Trophoblast cell (in vitro differentiated cells and primary cell): ENCODE measurements at regions not wholly inside any gene's neighbourhood (a gene's known extent, or its start where the extent isn't known, plus 50 kb on each side); places are given as distances from the start of the nearest gene placed in this dataset.

Experiments used
- DNase-seq, 2 donors: peaks; one replicate each; pipeline ENCODE4 v3.0.0-alpha.2; 2016
- H2AFZ ChIP-seq: 2 replicates; pipeline ENCODE4 v1.6.1; 2013; ENCODE audit warnings: low read length, moderate library complexity, mild to moderate bottlenecking; ENCODE audit not compliant: insufficient read depth, poor library complexity
- H2AK5ac ChIP-seq: 2 replicates; pipeline ENCODE4 v1.6.1; 2013; ENCODE audit warnings: mild to moderate bottlenecking, low read length
- H2BK120ac ChIP-seq: 2 replicates; pipeline ENCODE4 v1.6.1; 2013; ENCODE audit warnings: low read length, mild to moderate bottlenecking, moderate library complexity; ENCODE audit not compliant: insufficient read depth, poor library complexity
- H2BK12ac ChIP-seq: 2 replicates; pipeline ENCODE4 v1.6.1; 2013; ENCODE audit warnings: mild to moderate bottlenecking, low read length, moderate library complexity
- H2BK5ac ChIP-seq: 2 replicates; pipeline ENCODE4 v1.6.1; 2013; ENCODE audit warnings: low read length, low read depth, moderate library complexity, mild to moderate bottlenecking; ENCODE audit not compliant: poor library complexity
- H3K14ac ChIP-seq: 2 replicates; pipeline ENCODE4 v1.6.1; 2013; ENCODE audit warnings: mild to moderate bottlenecking, low read length
- H3K18ac ChIP-seq: 2 replicates; pipeline ENCODE4 v1.6.1; 2013; ENCODE audit warnings: mild to moderate bottlenecking, low read length
- H3K23ac ChIP-seq: 2 replicates; pipeline ENCODE4 v1.6.1; 2013; ENCODE audit warnings: low read length
- H3K27ac ChIP-seq: 2 replicates; pipeline ENCODE4 v1.5.1; 2013; ENCODE audit warnings: low read depth, mild to moderate bottlenecking, inconsistent platforms, low read length, moderate library complexity
- H3K27me3 ChIP-seq: 2 replicates; pipeline ENCODE4 v1.6.1; 2013; ENCODE audit warnings: inconsistent platforms, mild to moderate bottlenecking, low read length, moderate library complexity; ENCODE audit not compliant: insufficient read depth
- H3K36me3 ChIP-seq, 2 experiments: 1 replicate in 1 of 2; 2 replicates in 1 of 2; pipeline ENCODE4 v1.6.1; 2013; ENCODE audit warnings: low read length in 2 of 2, mild to moderate bottlenecking in 2 of 2, moderate library complexity in 1 of 2; ENCODE audit not compliant: insufficient read depth in 2 of 2, control insufficient read depth in 1 of 2
- H3K4ac ChIP-seq: 2 replicates; pipeline ENCODE4 v1.6.1; 2013; ENCODE audit warnings: low read depth, mild to moderate bottlenecking, low read length, moderate library complexity
- H3K4me1 ChIP-seq, 2 experiments: 1 replicate in 1 of 2; 2 replicates in 1 of 2; pipeline ENCODE4 v1.6.1; 2013; ENCODE audit warnings: low read length in 2 of 2, mild to moderate bottlenecking in 2 of 2, moderate library complexity in 1 of 2; ENCODE audit not compliant: insufficient read depth in 2 of 2, control insufficient read depth in 1 of 2
- H3K4me2 ChIP-seq: 2 replicates; pipeline ENCODE4 v1.6.1; 2013; ENCODE audit warnings: inconsistent platforms, mild to moderate bottlenecking, low read length, moderate library complexity
- H3K4me3 ChIP-seq: 2 replicates; pipeline ENCODE4 v1.5.1; 2013; ENCODE audit warnings: mild to moderate bottlenecking, low read depth, low read length, inconsistent platforms
- H3K79me1 ChIP-seq: one replicate; pipeline ENCODE4 v1.6.1; 2013; ENCODE audit warnings: low read length
- H3K79me2 ChIP-seq: 2 replicates; pipeline ENCODE4 v1.6.1; 2013; ENCODE audit warnings: low read length, mild to moderate bottlenecking; ENCODE audit not compliant: control insufficient read depth, insufficient read depth, poor library complexity
- H3K9ac ChIP-seq: 2 replicates; pipeline ENCODE4 v1.6.1; 2013; ENCODE audit warnings: mild to moderate bottlenecking, low read length
- H3K9me3 ChIP-seq: 2 replicates; pipeline ENCODE4 v1.6.1; 2013; ENCODE audit warnings: low read depth, mild to moderate bottlenecking, control low read depth, inconsistent platforms, low read length; ENCODE audit not compliant: insufficient read depth
- H4K12ac ChIP-seq: 2 replicates; pipeline ENCODE4 v1.6.1; 2013; ENCODE audit warnings: low read depth, mild to moderate bottlenecking, low read length, moderate library complexity
- H4K8ac ChIP-seq: 2 replicates; pipeline ENCODE4 v1.6.1; 2013; ENCODE audit warnings: low read depth, mild to moderate bottlenecking, low read length, moderate library complexity
- H4K91ac ChIP-seq: one replicate; pipeline ENCODE4 v1.6.1; 2013; ENCODE audit warnings: low read depth, mild to moderate bottlenecking, low read length, moderate library complexity
- WGBS: extraction: QIAGEN DNeasy Blood & Tissue Kit; methylation state at CpG from one replicate; pipeline ENCODE4 v1.1.7; 2013; ENCODE audit warnings: missing lambda C conversion rate; ENCODE audit not compliant: insufficient read length, insufficient coverage; ENCODE audit errors: extremely low coverage; 5-methylcytosine and 5-hydroxymethylcytosine counted together

DNA sequence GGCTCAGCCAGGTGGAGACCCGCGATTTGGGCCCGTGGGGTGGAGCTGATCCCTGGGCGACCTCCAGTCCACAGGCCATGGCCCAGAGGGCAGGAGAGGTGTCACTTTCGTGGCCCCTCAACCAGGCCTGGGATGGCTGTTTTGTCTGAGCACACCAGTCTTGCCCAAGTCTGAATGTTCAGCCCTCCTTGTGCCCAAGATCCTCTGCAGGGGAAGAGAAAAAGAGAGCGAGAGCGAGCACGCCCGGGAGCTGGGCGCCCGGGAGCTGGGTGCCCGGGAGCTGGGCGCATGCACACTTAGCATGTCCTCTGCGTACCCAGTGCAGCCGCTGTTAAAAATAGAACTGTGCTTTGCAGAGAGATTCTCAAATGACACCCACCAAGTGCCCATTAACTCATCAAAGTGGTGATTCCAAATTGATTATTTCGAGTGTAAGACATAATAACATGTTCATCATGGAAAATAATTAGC, 403.3 kb upstream of the TNRC6C start:
- Histone ChIP-seq H3K4me3 (no peak overlapping the region), H4K8ac (no peak overlapping the region), H2BK5ac (no peak overlapping the region), H4K91ac (no peak overlapping the region), H2AFZ (no peak overlapping the region), H3K36me3 (no peaks in the 10 kb centered on the region), H2BK12ac (no peak overlapping the region), H3K79me1 (no peaks in the 10 kb centered on the region), H3K18ac (no peak overlapping the region), H3K23ac (no peak overlapping the region), H3K27ac (no peak overlapping the region), H3K14ac (no peak overlapping the region), H3K9me3 (no peaks in the 10 kb centered on the region), H3K79me2 (no peaks in the 10 kb centered on the region), H2AK5ac (no peak overlapping the region), H2BK120ac (no peak overlapping the region), H3K9ac (no peak overlapping the region), H3K4ac (no peak overlapping the region), H4K12ac (no peak overlapping the region), H3K4me2 (no peak overlapping the region), H3K4me1 (no peaks in the 10 kb centered on the region), H3K27me3 (no peaks in the 10 kb centered on the region)
- DNase-seq, result no peak
- WGBS, result no CpG with 5 or more reads among the region's 16 CpGs

DNA sequence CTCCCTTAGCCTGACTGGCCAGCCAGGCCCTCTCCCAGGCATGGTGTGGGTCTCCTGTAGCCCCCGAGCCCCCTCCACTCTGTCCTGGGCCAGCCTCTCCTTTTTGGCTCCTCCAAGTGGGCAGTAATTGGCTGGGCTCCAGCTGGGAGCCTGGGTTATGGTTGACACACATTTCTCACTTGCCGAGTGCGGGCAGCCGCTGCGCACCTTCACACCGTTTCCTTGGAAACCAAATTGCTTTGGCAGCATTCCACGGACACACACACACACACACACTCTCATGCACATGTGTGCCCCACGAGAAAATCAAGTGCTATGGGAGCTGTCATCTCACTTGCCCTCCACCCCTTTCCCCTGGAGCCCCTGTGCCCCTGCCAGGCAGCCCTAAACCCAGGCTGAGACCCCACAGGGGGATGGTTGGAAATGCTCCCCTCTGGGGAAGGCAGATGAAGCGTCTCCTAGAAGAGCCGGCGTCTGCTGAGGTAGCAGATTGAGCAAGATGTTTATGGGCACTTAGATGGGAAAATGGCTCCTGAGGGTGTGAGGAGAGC, 402.7 kb upstream of the TNRC6C start:
- no peak overlapping the region for H3K9ac ChIP-seq
- no peaks in the 10 kb centered on the region for H3K79me2 ChIP-seq
- no peaks in the 10 kb centered on the region for H3K4me1 ChIP-seq
- H2AK5ac ChIP-seq, result no peak overlapping the region
- no peak overlapping the region for H3K4ac ChIP-seq
- H2BK5ac ChIP-seq, result no peak overlapping the region
- no peaks in the 10 kb centered on the region for H3K36me3 ChIP-seq
- no peak overlapping the region for H3K27ac ChIP-seq
- H3K23ac ChIP-seq, result no peak overlapping the region
- H2BK12ac ChIP-seq, result no peak overlapping the region
- no peaks in the 10 kb centered on the region for H3K79me1 ChIP-seq
- no peak overlapping the region for H4K91ac ChIP-seq
- no peak overlapping the region for H2AFZ ChIP-seq
- H3K4me2 ChIP-seq, result no peak overlapping the region
- H4K12ac ChIP-seq, result no peak overlapping the region
- H3K4me3 ChIP-seq, result no peak overlapping the region
- DNase-seq, result no peak
- no peak overlapping the region for H3K14ac ChIP-seq
- H3K18ac ChIP-seq, result no peak overlapping the region
- no peaks in the 10 kb centered on the region for H3K27me3 ChIP-seq
- no CpG with 5 or more reads among the region's 11 CpGs for WGBS
- H2BK120ac ChIP-seq, result no peak overlapping the region
- no peaks in the 10 kb centered on the region for H3K9me3 ChIP-seq
- H4K8ac ChIP-seq, result no peak overlapping the region

DNA sequence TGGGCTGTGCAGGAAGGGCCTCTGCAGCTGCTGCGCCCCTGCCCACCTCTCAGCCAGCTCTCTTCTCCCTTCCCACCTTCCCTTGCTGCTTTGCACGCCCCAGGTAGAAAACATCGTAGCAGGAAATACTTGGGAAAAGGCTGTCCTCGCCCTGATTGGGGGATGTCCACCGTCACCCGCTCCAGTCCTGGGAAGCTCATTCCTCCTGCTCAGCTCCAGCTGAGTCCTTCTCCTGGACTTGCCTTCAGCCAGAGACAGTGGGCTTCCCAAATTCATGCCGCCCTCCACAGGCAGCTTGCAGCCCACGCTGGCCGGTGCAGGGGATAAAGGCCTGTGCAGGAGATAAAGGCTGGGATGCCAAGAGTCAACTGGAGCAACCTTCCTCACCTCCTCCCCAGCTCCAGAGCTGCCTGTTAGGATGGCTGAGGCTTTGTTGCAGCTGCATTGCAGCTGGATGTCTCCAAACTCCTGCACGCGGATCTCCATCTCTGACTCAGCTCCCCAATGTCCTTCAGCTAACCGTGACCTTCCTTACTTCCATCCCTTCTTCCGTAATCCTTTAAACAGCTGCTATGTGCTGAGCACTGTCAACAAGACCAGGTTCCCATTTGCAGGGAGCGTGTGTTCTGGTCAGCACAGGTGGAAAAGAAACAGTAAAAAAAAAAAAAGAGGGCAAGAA, 402.0 kb upstream of the TNRC6C start:
- WGBS, result 100% methylated on average over 2 of the region's 14 CpGs
- Histone ChIP-seq H4K91ac (no peak overlapping the region), H2BK120ac (no peak overlapping the region)

DNA sequence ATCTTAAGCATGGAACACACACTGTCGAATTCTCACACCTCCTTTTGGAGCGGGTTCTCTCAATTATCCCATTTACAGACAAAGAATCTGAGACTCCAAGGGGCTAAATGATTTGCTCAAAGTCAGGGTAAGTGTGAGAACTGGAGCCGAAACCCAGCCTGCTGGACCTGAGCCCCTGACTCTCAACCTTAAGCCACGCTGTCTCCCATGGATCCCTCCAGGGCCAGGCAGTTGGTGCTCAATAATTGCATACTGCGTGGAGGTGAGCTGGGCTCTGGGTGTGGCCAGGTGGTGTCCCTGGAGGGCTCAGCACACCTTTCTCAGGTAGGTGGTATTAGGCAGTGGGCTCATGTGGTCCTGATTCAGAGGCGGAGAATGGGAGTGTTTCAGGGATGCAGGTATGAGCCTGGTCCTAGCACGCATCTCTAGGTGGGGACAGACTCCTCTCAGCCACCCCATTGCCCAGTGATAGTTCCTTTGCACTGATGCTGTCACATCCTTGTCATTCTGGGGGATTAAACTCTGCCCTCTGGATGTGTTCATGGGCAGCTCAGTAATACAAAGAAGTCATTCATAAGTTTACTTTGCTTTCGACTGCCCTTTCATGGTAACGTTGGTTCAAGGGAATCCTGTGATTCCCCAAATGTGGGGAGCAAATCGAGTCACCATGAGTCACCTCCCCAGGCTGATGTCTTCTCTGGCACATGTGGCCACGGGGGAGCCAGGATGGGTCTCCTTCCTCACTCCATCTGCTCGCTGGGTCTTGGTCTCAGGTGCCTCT, 399.5 kb upstream of the TNRC6C start:
- no peaks in the 10 kb centered on the region for H3K4me1 ChIP-seq
- H3K4me3 ChIP-seq, result no peak overlapping the region
- no peak overlapping the region for H3K18ac ChIP-seq
- H3K27me3 ChIP-seq, result no peaks in the 10 kb centered on the region
- H3K79me2 ChIP-seq, result no peaks in the 10 kb centered on the region
- H3K9me3 ChIP-seq, result peaks cover 8% of the 10 kb centered on the region
- no peak overlapping the region for H3K14ac ChIP-seq
- H4K12ac ChIP-seq, result no peak overlapping the region
- DNase-seq, result no peak
- no peak overlapping the region for H3K4me2 ChIP-seq
- no peak overlapping the region for H3K4ac ChIP-seq
- H3K27ac ChIP-seq, result no peak overlapping the region
- no peaks in the 10 kb centered on the region for H3K36me3 ChIP-seq
- no peak overlapping the region for H4K91ac ChIP-seq
- WGBS, result no CpG with 5 or more reads among the region's 12 CpGs
- H2AK5ac ChIP-seq, result no peak overlapping the region
- H2BK120ac ChIP-seq, result no peak overlapping the region
- no peak overlapping the region for H2BK12ac ChIP-seq
- no peak overlapping the region for H3K9ac ChIP-seq
- no peak overlapping the region for H4K8ac ChIP-seq
- H3K79me1 ChIP-seq, result no peaks in the 10 kb centered on the region
- no peak overlapping the region for H2AFZ ChIP-seq
- no peak overlapping the region for H3K23ac ChIP-seq
- H2BK5ac ChIP-seq, result no peak overlapping the region

More for the DNA sequence above, 402.0 kb upstream of the TNRC6C start:
- Histone ChIP-seq H3K4me3 (no peak overlapping the region), H3K27ac (no peak overlapping the region), H4K8ac (no peak overlapping the region), H3K79me2 (no peaks in the 10 kb centered on the region), H3K79me1 (no peaks in the 10 kb centered on the region), H3K4ac (no peak overlapping the region), H3K9ac (no peak overlapping the region), H3K4me2 (no peak overlapping the region), H3K27me3 (no peaks in the 10 kb centered on the region), H3K4me1 (no peaks in the 10 kb centered on the region), H2BK12ac (no peak overlapping the region), H2BK5ac (no peak overlapping the region), H4K12ac (no peak overlapping the region), H3K36me3 (no peaks in the 10 kb centered on the region), H3K23ac (no peak overlapping the region), H3K9me3 (no peaks in the 10 kb centered on the region), H2AFZ (no peak overlapping the region), H2AK5ac (no peak overlapping the region), H3K18ac (no peak overlapping the region), H3K14ac (no peak overlapping the region)
- DNase-seq, result no peak
